SK-N-SH (cell line): ENCODE measurements at regions not wholly inside any gene's neighbourhood (a gene's known extent, or its start where the extent isn't known, plus 50 kb on each side); places are given as distances from the start of the nearest gene placed in this dataset.

Experiments used
- CTCF ChIA-PET: fragments of 300-600, 350-600 bp; formaldehyde crosslinking; extraction: SDS; loops from one replicate; lab custom pipeline; 2021; lab: Yijun Ruan, JAX
- POLR2A ChIA-PET: fragments of 350-600 bp; sonication (Branson Sonifier 250); formaldehyde crosslinking; extraction: SDS; loops from one replicate; lab custom pipeline; 2020; ENCODE audit warnings: antibody characterized with exemption, inconsistent platforms; lab: Yijun Ruan, JAX
- DNase-seq: peaks from one replicate; pipeline ENCODE4 v3.0.0; 2012
- H2AFZ ChIP-seq: fragments of 200-600 bp; sonication (generic); 2 replicates; pipeline ENCODE4 v1.8.1; 2016; ENCODE audit warnings: antibody characterized with exemption, mild to moderate bottlenecking, low read depth
- H3F3A ChIP-seq: fragments of 200-600 bp; sonication (generic); replicated peaks from 2 replicates; pipeline ENCODE3; 2016; ENCODE audit warnings: antibody characterized with exemption, mild to moderate bottlenecking; ENCODE audit not compliant: insufficient read depth
- H3K27ac ChIP-seq, 2 experiments: fragments of 200-500 bp in 1 of 2; fragments of 200-600 bp in 1 of 2; sonication (Bioruptor generic) in 1 of 2; sonication (generic), shearing (Covaris generic) in 1 of 2; 2 replicates each; pipeline versions ENCODE4 v1.5.1 to v1.6.1; 2014 to 2016; ENCODE audit warnings: low read depth in 2 of 2, inconsistent platforms in 1 of 2, low read length in 1 of 2, mild to moderate bottlenecking in 1 of 2, mixed read lengths in 1 of 2
- H3K27me3 ChIP-seq: fragments of 200-600 bp; sonication (generic), shearing (Covaris generic); 2 replicates; pipeline ENCODE4 v1.6.1; 2016; ENCODE audit warnings: mixed run types; ENCODE audit not compliant: insufficient read depth
- H3K36me3 ChIP-seq, 2 experiments: fragments of 200-500 bp in 1 of 2; fragments of 200-600 bp in 1 of 2; sonication (Bioruptor generic) in 1 of 2; sonication (generic) in 1 of 2; replicated peaks in 1 of 2; 2 replicates each; pipeline versions ENCODE3 to v1.5.1; 2014 to 2016; ENCODE audit warnings: low read length in 1 of 2, mild to moderate bottlenecking in 1 of 2; ENCODE audit not compliant: insufficient read depth in 2 of 2, control insufficient read depth in 1 of 2
- H3K4me1 ChIP-seq, 2 experiments: fragments of 200-500 bp in 1 of 2; fragments of 200-600 bp in 1 of 2; sonication (Bioruptor generic) in 1 of 2; sonication (generic), shearing (Covaris generic) in 1 of 2; 2 replicates each; pipeline versions ENCODE4 v1.5.1 to v1.6.1; 2014 to 2016; ENCODE audit warnings: low read depth in 1 of 2, low read length in 1 of 2, mixed run types in 1 of 2; ENCODE audit not compliant: insufficient read depth in 2 of 2, control insufficient read depth in 1 of 2
- H3K4me2 ChIP-seq: fragments of 200-600 bp; sonication (generic), shearing (Covaris generic); 2 replicates; pipeline ENCODE4 v1.6.1; 2017; ENCODE audit warnings: mixed run types
- H3K4me3 ChIP-seq, 2 experiments: fragments of 200-500 bp in 1 of 2; fragments of 200-600 bp in 1 of 2; sonication (Bioruptor generic) in 1 of 2; sonication (generic), shearing (Covaris generic) in 1 of 2; 2 replicates each; pipeline versions ENCODE4 v1.5.1 to v1.8.1; 2014 to 2016; ENCODE audit warnings: low read depth in 2 of 2, inconsistent platforms in 1 of 2, low read length in 1 of 2, mild to moderate bottlenecking in 1 of 2, mixed read lengths in 1 of 2, moderate library complexity in 1 of 2
- H3K79me2 ChIP-seq: fragments of 200-600 bp; sonication (generic); 2 replicates; pipeline ENCODE4 v1.8.1; 2017; ENCODE audit warnings: mild to moderate bottlenecking; ENCODE audit not compliant: insufficient read depth
- H3K9ac ChIP-seq: fragments of 200-600 bp; sonication (generic); 2 replicates; pipeline ENCODE4 v1.6.1; 2017; ENCODE audit warnings: mixed run types
- H3K9me2 ChIP-seq: fragments of 200-600 bp; sonication (generic); 2 replicates; pipeline ENCODE4 v1.6.1; 2017; ENCODE audit warnings: mixed run types
- H3K9me3 ChIP-seq: fragments of 200-600 bp; sonication (generic); 2 replicates; pipeline ENCODE4 v1.6.1; 2017; ENCODE audit warnings: mixed run types, mild to moderate bottlenecking, moderate library complexity
- H4K20me1 ChIP-seq: fragments of 200-600 bp; sonication (generic); 2 replicates; pipeline ENCODE4 v1.6.1; 2017; ENCODE audit warnings: mild to moderate bottlenecking, mixed run types; ENCODE audit not compliant: insufficient read depth
- FOSL2 ChIP-seq: IDR thresholded peaks from 2 replicates; pipeline ENCODE4 v1.4.0; 2012; ENCODE audit warnings: low read depth, mild to moderate bottlenecking, moderate library complexity, borderline replicate concordance
- FOXJ3 ChIP-seq: sonication (generic); formaldehyde crosslinking; IDR thresholded peaks from 2 replicates; pipeline ENCODE4 v1.5.1; 2020; ENCODE audit warnings: mild to moderate bottlenecking, missing genetic modification reagents
- MAX ChIP-seq: IDR thresholded peaks from 2 replicates; pipeline ENCODE4 v1.4.0; 2012; ENCODE audit warnings: low read depth
- MEF2A ChIP-seq: IDR thresholded peaks from 2 replicates; pipeline ENCODE4 v1.4.0; 2012; ENCODE audit warnings: low read depth, borderline replicate concordance
- NFIC ChIP-seq: IDR thresholded peaks from 2 replicates; pipeline ENCODE4 v1.4.0; 2012; ENCODE audit warnings: borderline replicate concordance
- NRF1 ChIP-seq: IDR thresholded peaks from 2 replicates; pipeline ENCODE4 v1.6.1; 2012; ENCODE audit warnings: low read depth, mild to moderate bottlenecking, low read length
- PBX3 ChIP-seq: IDR thresholded peaks from 2 replicates; pipeline ENCODE4; 2012
- POLR2AphosphoS5 ChIP-seq: IDR thresholded peaks from 2 replicates; pipeline ENCODE4 v1.6.1; 2012; ENCODE audit warnings: low read depth, low read length
- RCOR1 ChIP-seq: fragments of 150-350 bp; IDR thresholded peaks from 2 replicates; pipeline ENCODE4 v1.6.1; 2017; ENCODE audit warnings: antibody characterized with exemption, low read length
- REST ChIP-seq: IDR thresholded peaks from 2 replicates; pipeline ENCODE4 v1.6.1; 2012; ENCODE audit warnings: mild to moderate bottlenecking, low read depth, low read length, moderate library complexity
- RFX5 ChIP-seq: IDR thresholded peaks from 2 replicates; pipeline ENCODE4 v1.6.1; 2012; ENCODE audit warnings: mild to moderate bottlenecking, improper control_type of control experiment, low read length
- SIN3A ChIP-seq: IDR thresholded peaks from 2 replicates; pipeline ENCODE4 v1.6.1; 2012; ENCODE audit warnings: low read depth, mild to moderate bottlenecking, low read length, moderate library complexity, borderline replicate concordance
- SMC3 ChIP-seq: IDR thresholded peaks from 2 replicates; pipeline ENCODE4 v1.6.1; 2012; ENCODE audit warnings: low read depth, low read length, improper control_type of control experiment
- TAF1 ChIP-seq: IDR thresholded peaks from 2 replicates; pipeline ENCODE4 v1.6.1; 2012; ENCODE audit warnings: low read depth, mild to moderate bottlenecking, low read length, moderate library complexity, borderline replicate concordance
- TCF12 ChIP-seq: IDR thresholded peaks from 2 replicates; pipeline ENCODE4 v1.4.0; 2012
- TEAD4 ChIP-seq: IDR thresholded peaks from 2 replicates; pipeline ENCODE4 v1.4.0; 2012; ENCODE audit warnings: mild to moderate bottlenecking, borderline replicate concordance; ENCODE audit not compliant: insufficient read depth
- USF1 ChIP-seq: IDR thresholded peaks from 2 replicates; pipeline ENCODE4 v1.4.0; 2012; ENCODE audit warnings: low read depth, borderline replicate concordance
- USF2 ChIP-seq: fragments of 150-350 bp; IDR thresholded peaks from 2 replicates; pipeline ENCODE4 v1.6.1; 2017; ENCODE audit warnings: antibody characterized with exemption, low read length, low read depth, borderline replicate concordance
- WGBS: methylation state at CpG from one replicate; pipeline ENCODE4 v1.1.6; 2017; ENCODE audit warnings: low lambda C conversion rate; 5-methylcytosine and 5-hydroxymethylcytosine counted together

- H3K27me3 ChIP-seq, result no peaks in the 10 kb centered on the region
- POLR2A ChIA-PET, result no interaction called here
- H4K20me1 ChIP-seq, result no peaks in the 10 kb centered on the region
- no peaks in the 10 kb centered on the region for H3F3A ChIP-seq
- no peak overlapping the region for H2AFZ ChIP-seq
- H3K36me3 ChIP-seq, result no peaks in the 10 kb centered on the region
- H3K27ac ChIP-seq, result no peak overlapping the region
- no peaks in the 10 kb centered on the region for H3K79me2 ChIP-seq
- DNase-seq, result no peak
- H3K4me1 ChIP-seq, result no peaks in the 10 kb centered on the region
- no peak overlapping the region for H3K4me2 ChIP-seq
- CTCF ChIA-PET, result no interaction called here
- H3K9ac ChIP-seq, result no peak overlapping the region
- no peak overlapping the region for H3K4me3 ChIP-seq
- no peaks in the 10 kb centered on the region for H3K9me3 ChIP-seq
- TF ChIP-seq USF2 (no peak), POLR2AphosphoS5 (no peak), USF1 (no peak), SMC3 (no peak), FOSL2 (no peak), REST (no peak), RFX5 (no peak)
- TF ChIP-seq, all 33 proteins: peak for 0
- H3K9me2 ChIP-seq, result no peaks in the 10 kb centered on the region
Measured at GRCh38 chrX:127570276-127570675, 481.9 kb downstream of the ACTRT1 start.

GRCh38 chrX:127568691-127569090 lies 483.5 kb downstream of the ACTRT1 start:
- Histone ChIP-seq H3F3A (no peaks in the 10 kb centered on the region), H3K36me3 (no peaks in the 10 kb centered on the region), H3K4me1 (no peaks in the 10 kb centered on the region), H3K4me2 (no peak overlapping the region), H3K27me3 (no peaks in the 10 kb centered on the region), H3K4me3 (no peak overlapping the region), H3K9me3 (no peaks in the 10 kb centered on the region), H3K27ac (no peak overlapping the region), H3K79me2 (no peaks in the 10 kb centered on the region), H3K9me2 (no peaks in the 10 kb centered on the region), H2AFZ (no peak overlapping the region), H4K20me1 (no peaks in the 10 kb centered on the region), H3K9ac (no peak overlapping the region)
- ChIA-PET POLR2A (no interaction called here), CTCF (no interaction called here)
- DNase-seq, result no peak
- WGBS, result 0% methylated on average over 1 of the region's 1 CpG
- TF ChIP-seq SMC3 (no peak), RFX5 (no peak), NRF1 (no peak), PBX3 (no peak), SIN3A (no peak), NFIC (no peak), MEF2A (no peak), TEAD4 (no peak), REST (no peak), RCOR1 (no peak), FOXJ3 (CRISPR knock-in tag) (no peak), MAX (no peak), TCF12 (no peak), TAF1 (no peak)
